IgD-negative memory B cell (primary cell): ENCODE measurements at regions not wholly inside any gene's neighbourhood (a gene's known extent, or its start where the extent isn't known, plus 50 kb on each side); places are given as distances from the start of the nearest gene placed in this dataset.
A peak's percentile ranks its signal among the peaks of the same experiment; 100 is the strongest.
"Not testable (repeated sequence)": the region's sequence is repeated elsewhere in the genome, so short reads cannot be mapped to it uniquely, and the experiment has no call there.

Experiments used
- H3K27ac Mint-ChIP-seq, 3 donors: one replicate each; pipeline ENCODE4 v1.8.0; 2020 to 2022; ENCODE audit warnings: mild to moderate bottlenecking in 3 of 3, mixed read lengths in 3 of 3, moderate library complexity in 1 of 3
- H3K27me3 Mint-ChIP-seq: one replicate; pipeline ENCODE4 v1.8.0; 2021; ENCODE audit warnings: mixed read lengths
- H3K36me3 Mint-ChIP-seq: one replicate; pipeline ENCODE4 v1.8.0; 2020; ENCODE audit warnings: mild to moderate bottlenecking, mixed read lengths
- H3K4me1 Mint-ChIP-seq, 3 donors: one replicate each; pipeline ENCODE4 v1.8.0; 2020 to 2022; ENCODE audit warnings: mixed read lengths in 3 of 3, mild to moderate bottlenecking in 1 of 3
- H3K4me3 Mint-ChIP-seq, 4 donors: one replicate each; pipeline ENCODE4 v1.8.0; 2020 to 2022; ENCODE audit warnings: mild to moderate bottlenecking in 4 of 4, mixed read lengths in 4 of 4, moderate library complexity in 3 of 4
- H3K9me3 Mint-ChIP-seq, 3 donors: one replicate each; pipeline ENCODE4 v1.8.0; 2020 to 2021; ENCODE audit warnings: mixed read lengths in 3 of 3, mild to moderate bottlenecking in 1 of 3

- not testable (repeated sequence) for H3K4me3 Mint-ChIP-seq, H3K27ac Mint-ChIP-seq, H3K4me1 Mint-ChIP-seq, H3K27me3 Mint-ChIP-seq, H3K36me3 Mint-ChIP-seq
- peaks cover 6 to 32% (median 9%) of the 10 kb centered on the region in 3 donors for H3K9me3 Mint-ChIP-seq
These were observed 51.4 kb upstream of the INPP4B start for GRCh38 chr4:142897518-142897917.

GRCh38 chr4:142900622-142901021 lies 54.5 kb upstream of the INPP4B start:
- H3K27me3 Mint-ChIP-seq, result no peaks in the 10 kb centered on the region
- peak overlapping the region in 1 of 3 donors; percentile 18 for H3K27ac Mint-ChIP-seq
- peaks cover 2 to 17% (median 3%) of the 10 kb centered on the region in 3 donors for H3K9me3 Mint-ChIP-seq
- no peak overlapping the region for H3K4me3 Mint-ChIP-seq
- H3K36me3 Mint-ChIP-seq, result no peaks in the 10 kb centered on the region
- no peaks in the 10 kb centered on the region for H3K4me1 Mint-ChIP-seq

GRCh38 chr4:142901166-142901662 lies 55.1 kb upstream of the INPP4B start:
- H3K27me3 Mint-ChIP-seq, result no peaks in the 10 kb centered on the region
- H3K4me3 Mint-ChIP-seq, result no peak overlapping the region
- H3K9me3 Mint-ChIP-seq, result peaks cover 2 to 16% (median 4%) of the 10 kb centered on the region in 3 donors
- H3K4me1 Mint-ChIP-seq, result no peaks in the 10 kb centered on the region
- no peaks in the 10 kb centered on the region for H3K36me3 Mint-ChIP-seq
- no peak overlapping the region for H3K27ac Mint-ChIP-seq

- H3K36me3 Mint-ChIP-seq, H3K9me3 Mint-ChIP-seq, H3K4me1 Mint-ChIP-seq, H3K4me3 Mint-ChIP-seq, H3K27ac Mint-ChIP-seq, H3K27me3 Mint-ChIP-seq: not testable (repeated sequence)
These were observed 57.5 kb upstream of the INPP4B start for GRCh38 chr4:142903617-142904016.

GRCh38 chr4:142909908-142910307 lies 63.8 kb upstream of the INPP4B start:
- no peaks in the 10 kb centered on the region for H3K36me3 Mint-ChIP-seq
- H3K27me3 Mint-ChIP-seq, result no peaks in the 10 kb centered on the region
- H3K9me3 Mint-ChIP-seq, result peaks cover 2 to 8% (median 2%) of the 10 kb centered on the region in 3 donors
- H3K4me3 Mint-ChIP-seq, result no peak overlapping the region
- H3K4me1 Mint-ChIP-seq, result no peaks in the 10 kb centered on the region
- H3K27ac Mint-ChIP-seq, result no peak overlapping the region

GRCh38 chr4:142913034-142913433 lies 66.9 kb upstream of the INPP4B start:
- H3K27me3 Mint-ChIP-seq, result no peaks in the 10 kb centered on the region
- H3K4me1 Mint-ChIP-seq, result no peaks in the 10 kb centered on the region
- H3K27ac Mint-ChIP-seq, result no peak overlapping the region
- no peak overlapping the region for H3K4me3 Mint-ChIP-seq
- H3K36me3 Mint-ChIP-seq, result no peaks in the 10 kb centered on the region
- H3K9me3 Mint-ChIP-seq, result no peaks in the 10 kb centered on the region

GRCh38 chr4:142913461-142914030 lies 67.4 kb upstream of the INPP4B start:
- H3K27ac Mint-ChIP-seq, result no peak overlapping the region
- no peaks in the 10 kb centered on the region for H3K36me3 Mint-ChIP-seq
- no peak overlapping the region for H3K4me3 Mint-ChIP-seq
- H3K27me3 Mint-ChIP-seq, result no peaks in the 10 kb centered on the region
- H3K9me3 Mint-ChIP-seq, result no peaks in the 10 kb centered on the region
- no peaks in the 10 kb centered on the region for H3K4me1 Mint-ChIP-seq

- Mint-ChIP-seq H3K4me3 (no peak overlapping the region), H3K4me1 (no peaks in the 10 kb centered on the region), H3K27ac (no peak overlapping the region), H3K9me3 (peaks cover 0 to 2% (median 0%) of the 10 kb centered on the region in 3 donors), H3K36me3 (no peaks in the 10 kb centered on the region), H3K27me3 (peaks cover 3% of the 10 kb centered on the region)
These were observed 71.6 kb upstream of the INPP4B start for GRCh38 chr4:142917678-142918077.

GRCh38 chr4:142922720-142923119 lies 76.6 kb upstream of the INPP4B start:
- H3K27ac Mint-ChIP-seq, result no peak overlapping the region

GRCh38 chr4:142923619-142924018 lies 77.5 kb upstream of the INPP4B start:
- H3K9me3 Mint-ChIP-seq, result peaks cover 0 to 2% (median 0%) of the 10 kb centered on the region in 3 donors
- no peak overlapping the region for H3K27ac Mint-ChIP-seq
- no peak overlapping the region for H3K4me3 Mint-ChIP-seq
- no peaks in the 10 kb centered on the region for H3K36me3 Mint-ChIP-seq
- no peaks in the 10 kb centered on the region for H3K4me1 Mint-ChIP-seq
- H3K27me3 Mint-ChIP-seq, result peaks cover 3% of the 10 kb centered on the region

More at GRCh38 chr4:142922720-142923119, 76.6 kb upstream of the INPP4B start:
- no peaks in the 10 kb centered on the region for H3K36me3 Mint-ChIP-seq
- no peak overlapping the region for H3K4me3 Mint-ChIP-seq
- H3K9me3 Mint-ChIP-seq, result peaks cover 0 to 2% (median 0%) of the 10 kb centered on the region in 3 donors
- no peaks in the 10 kb centered on the region for H3K4me1 Mint-ChIP-seq
- peaks cover 3% of the 10 kb centered on the region for H3K27me3 Mint-ChIP-seq

GRCh38 chr4:142925161-142925560 lies 79.1 kb upstream of the INPP4B start:
- Mint-ChIP-seq H3K27ac (no peak overlapping the region), H3K4me1 (no peaks in the 10 kb centered on the region), H3K27me3 (peaks cover 4% of the 10 kb centered on the region), H3K36me3 (no peaks in the 10 kb centered on the region), H3K4me3 (no peak overlapping the region), H3K9me3 (peaks cover 0 to 3% (median 0%) of the 10 kb centered on the region in 3 donors)

GRCh38 chr4:142927721-142928120 lies 81.6 kb upstream of the INPP4B start:
- Mint-ChIP-seq H3K27me3 (peaks cover 1% of the 10 kb centered on the region), H3K9me3 (peaks cover 0 to 3% (median 0%) of the 10 kb centered on the region in 3 donors), H3K4me3 (no peak overlapping the region), H3K36me3 (no peaks in the 10 kb centered on the region), H3K27ac (no peak overlapping the region), H3K4me1 (no peaks in the 10 kb centered on the region)

- Mint-ChIP-seq H3K27ac (no peak overlapping the region), H3K36me3 (no peaks in the 10 kb centered on the region), H3K27me3 (peaks cover 1% of the 10 kb centered on the region), H3K9me3 (peaks cover 0 to 3% (median 0%) of the 10 kb centered on the region in 3 donors), H3K4me1 (no peaks in the 10 kb centered on the region), H3K4me3 (no peak overlapping the region)
These were observed 83.4 kb upstream of the INPP4B start for GRCh38 chr4:142929526-142929925.

- Mint-ChIP-seq H3K36me3 (no peaks in the 10 kb centered on the region), H3K4me3 (no peak overlapping the region)
These were observed 87.1 kb upstream of the INPP4B start for GRCh38 chr4:142933207-142933606.

GRCh38 chr4:142940425-142941330 lies 94.6 kb upstream of the INPP4B start:
- Mint-ChIP-seq H3K27me3 (no peaks in the 10 kb centered on the region), H3K4me3 (no peak overlapping the region), H3K4me1 (peaks cover 0 to 2% (median 0%) of the 10 kb centered on the region in 3 donors), H3K36me3 (no peaks in the 10 kb centered on the region), H3K9me3 (peaks cover 0 to 2% (median 0%) of the 10 kb centered on the region in 3 donors), H3K27ac (no peak overlapping the region)

More at GRCh38 chr4:142933207-142933606, 87.1 kb upstream of the INPP4B start:
- Mint-ChIP-seq H3K27ac (no peak overlapping the region), H3K9me3 (peaks cover 0 to 3% (median 0%) of the 10 kb centered on the region in 3 donors), H3K27me3 (peaks cover 1% of the 10 kb centered on the region), H3K4me1 (no peaks in the 10 kb centered on the region)
